SKM-1 treated with dmso at 0.1 percent for 144 hours (cell line): ENCODE measurements at regions not wholly inside any gene's neighbourhood (a gene's known extent, or its start where the extent isn't known, plus 50 kb on each side); places are given as distances from the start of the nearest gene placed in this dataset.

Experiments
- DNase-seq: peaks from one replicate; lab custom pipeline; 2025; ENCODE audit not compliant: unreplicated experiment; lab: John Stamatoyannopoulos, UW

DNA sequence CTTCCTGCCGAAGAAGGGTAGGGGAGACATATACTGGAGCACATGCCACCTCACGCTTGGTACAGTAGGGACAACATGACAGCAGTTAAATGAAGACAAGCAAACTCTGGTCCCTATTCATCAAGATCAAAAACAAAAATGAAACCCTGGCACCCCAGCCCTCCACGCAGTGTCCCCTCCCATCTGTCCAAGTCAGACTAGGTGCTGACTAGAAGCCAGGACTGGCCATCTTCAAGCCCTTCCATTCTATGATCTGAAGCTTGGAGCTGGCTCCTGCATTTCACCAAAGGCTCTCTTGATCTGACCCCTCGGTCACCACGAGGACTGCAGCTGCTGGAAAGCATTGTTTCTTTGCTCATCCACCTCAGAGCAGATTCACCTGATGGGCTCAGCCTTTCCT, 158.9 kb upstream of the GGTLC1 start:
- no peak for DNase-seq

DNA sequence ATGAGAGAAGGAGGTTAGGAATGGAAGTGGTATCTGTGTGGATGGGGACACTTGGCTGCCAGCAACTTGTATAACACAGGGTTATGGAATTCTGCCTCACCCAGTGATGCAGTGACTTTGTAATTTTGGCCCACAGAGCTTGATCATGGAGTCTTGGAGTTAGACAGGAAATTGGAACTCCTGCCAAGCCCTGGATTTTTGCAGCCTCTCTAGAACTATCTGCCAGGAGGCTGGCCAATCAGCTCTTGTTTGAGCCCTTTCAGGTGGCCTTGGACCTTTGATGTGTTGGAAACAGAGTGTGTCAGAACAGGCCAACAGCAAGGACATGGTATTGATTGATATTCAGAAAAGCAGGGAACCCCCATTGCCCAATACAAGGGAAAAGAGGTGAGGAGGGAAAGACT, 157.7 kb upstream of the GGTLC1 start:
- DNase-seq = no peak

DNA sequence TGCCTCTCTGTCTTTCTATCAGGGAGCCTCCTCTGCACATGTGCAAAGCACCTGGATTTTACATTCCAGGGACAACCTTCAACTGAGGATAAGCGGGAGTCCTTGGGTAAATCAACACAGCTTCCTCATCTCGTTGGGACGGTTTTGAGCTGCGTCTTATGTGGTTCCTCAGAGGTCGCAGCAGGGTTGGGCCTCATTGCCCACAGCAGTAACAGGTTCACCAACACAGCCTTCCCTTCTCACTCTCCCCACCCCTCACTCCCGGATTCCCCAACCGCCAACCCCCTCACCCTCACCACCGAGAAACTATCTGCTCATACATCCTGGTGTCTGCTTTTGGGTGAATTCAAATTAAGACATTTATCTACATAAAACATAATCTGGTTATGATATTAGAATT, 155.8 kb upstream of the GGTLC1 start:
- DNase-seq = no peak

DNA sequence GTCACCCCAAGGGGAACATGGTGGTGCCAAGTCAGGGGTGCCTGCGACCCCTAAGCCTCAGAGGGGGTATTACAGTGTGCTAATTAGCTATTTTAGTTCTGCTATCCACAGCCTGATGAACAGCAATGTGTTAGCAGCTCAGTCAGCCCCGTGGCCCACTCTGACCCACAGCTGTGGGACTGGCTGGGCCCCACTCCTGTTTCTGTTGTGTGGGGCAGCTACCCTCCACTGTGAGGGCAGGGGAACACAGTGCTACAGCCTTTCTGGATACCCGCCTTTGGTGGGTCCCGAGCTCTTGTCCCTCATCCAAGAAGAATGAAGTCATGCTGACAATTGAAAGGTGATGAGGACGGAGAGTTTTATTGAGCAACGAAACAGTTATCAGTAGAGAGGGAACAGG, 152.5 kb upstream of the GGTLC1 start:
- DNase-seq = no peak

DNA sequence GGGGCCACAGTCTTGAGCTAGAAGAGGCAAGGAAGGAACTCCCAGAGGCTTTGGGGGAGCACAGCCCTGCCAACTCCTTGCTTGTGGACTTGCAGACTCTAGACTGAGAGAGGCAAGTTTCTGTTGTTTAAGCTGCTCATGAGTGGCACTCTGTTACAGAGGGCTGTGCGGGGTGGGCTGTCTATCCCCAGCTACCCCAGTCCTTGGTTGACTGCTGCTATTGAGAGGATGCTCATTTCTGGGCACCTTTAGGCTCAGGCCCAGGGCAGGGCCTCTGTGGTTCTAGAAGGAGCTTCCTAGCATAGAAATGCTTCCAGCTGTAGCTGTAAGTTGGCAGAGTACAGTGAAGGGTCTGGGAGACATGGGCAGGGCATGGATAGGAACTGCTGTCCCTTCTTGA, 151.3 kb upstream of the GGTLC1 start:
- no peak for DNase-seq

DNA sequence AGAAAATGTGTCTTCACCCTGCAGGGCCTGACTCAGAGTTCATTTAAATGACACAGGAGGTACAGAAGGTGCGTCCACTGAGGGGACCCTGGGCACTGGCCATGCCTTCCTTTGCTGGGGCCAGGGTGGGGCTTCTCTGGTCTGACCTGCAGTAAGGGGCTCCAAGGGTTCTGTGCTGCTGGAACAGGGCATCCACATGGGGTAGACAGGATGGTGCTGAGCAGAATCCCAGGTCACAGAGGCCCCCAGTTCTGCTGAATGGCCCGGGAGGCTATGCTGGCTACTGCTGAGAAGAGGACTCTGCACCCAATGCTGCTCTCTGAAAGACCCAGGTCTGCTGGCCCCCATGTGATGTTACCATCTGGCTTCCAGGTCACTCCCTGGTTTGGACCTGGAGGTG, 150.4 kb upstream of the GGTLC1 start:
- DNase-seq = no peak

DNA sequence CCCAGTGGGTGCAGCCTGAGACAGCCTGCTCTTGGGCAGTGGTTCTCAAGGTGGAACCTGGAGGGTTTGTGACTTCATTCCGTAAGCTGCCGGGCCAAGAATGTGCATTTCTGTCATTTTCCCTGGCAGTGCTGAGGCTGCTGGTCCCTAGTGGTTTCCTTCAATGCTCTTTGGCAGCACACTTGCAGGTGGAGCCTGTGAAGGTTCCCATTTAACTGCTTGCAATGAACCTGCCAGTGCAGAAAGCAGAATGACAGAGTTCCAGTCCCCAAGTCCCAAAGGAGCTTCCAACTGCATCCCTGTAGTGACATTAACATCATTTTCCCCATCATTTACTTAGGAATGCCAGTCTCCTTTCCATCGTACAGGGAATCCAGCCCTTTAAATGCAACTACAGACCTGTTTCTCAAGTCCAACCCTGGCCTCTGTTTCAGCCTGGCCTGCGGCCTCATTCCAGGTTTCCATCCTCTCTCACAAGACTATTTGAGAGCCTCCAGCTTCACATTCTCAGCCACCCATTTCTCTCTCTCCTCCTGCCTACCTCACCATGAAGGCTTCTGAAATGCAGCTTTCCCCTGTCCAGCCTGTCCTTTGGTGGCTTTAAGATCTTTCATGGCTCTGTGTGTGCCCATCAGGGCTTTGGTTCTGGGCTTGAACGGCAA, 149.7 kb upstream of the GGTLC1 start:
- no peak for DNase-seq

DNA sequence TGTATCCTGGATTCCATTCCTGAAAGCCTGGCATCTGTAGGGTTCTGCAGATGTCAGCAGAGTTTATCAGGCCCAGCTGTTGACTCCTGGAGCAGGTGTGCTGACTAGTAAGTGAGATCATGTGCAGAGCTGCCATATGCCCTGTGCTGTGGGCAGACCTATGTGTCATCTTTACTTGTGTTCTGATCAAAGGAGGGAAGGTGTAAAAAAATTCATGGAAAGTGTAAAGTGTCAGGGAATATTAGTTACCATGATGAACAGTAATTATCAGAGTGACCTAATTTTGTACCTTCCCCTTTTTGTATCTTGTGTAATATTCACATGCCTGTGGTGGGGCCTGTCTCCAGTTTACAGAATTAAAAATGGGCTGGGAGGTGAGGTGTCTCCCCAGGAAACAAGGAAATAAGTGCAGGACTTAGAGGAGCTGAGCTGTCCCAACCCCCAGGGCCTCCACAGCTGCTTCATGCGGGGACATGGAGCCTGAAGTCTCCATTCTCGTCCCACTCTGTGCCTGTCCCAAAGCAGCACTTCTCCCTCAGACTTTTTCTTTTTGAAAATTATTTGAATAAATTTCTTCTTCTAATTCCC, 148.2 kb upstream of the GGTLC1 start:
- DNase-seq = no peak

DNA sequence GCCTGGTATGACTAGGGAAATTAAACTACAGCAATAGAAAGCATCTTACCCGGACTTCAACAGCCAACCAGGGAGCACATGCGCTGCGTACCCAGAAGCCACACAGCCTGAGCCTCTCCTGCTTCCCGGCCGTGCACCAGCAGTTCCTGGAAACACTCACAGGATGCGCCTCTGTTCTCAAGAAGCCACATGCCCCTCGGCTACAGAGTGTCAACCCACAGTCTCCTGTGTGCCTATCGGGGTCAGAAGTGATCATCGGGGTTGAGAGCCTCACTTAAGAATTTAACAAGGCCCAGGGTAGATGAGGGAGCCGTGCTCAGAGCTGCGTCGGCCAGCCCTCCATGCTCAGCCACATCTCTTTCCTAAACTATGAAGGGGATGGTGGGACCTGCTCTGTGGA, 147.2 kb upstream of the GGTLC1 start:
- DNase-seq = no peak

DNA sequence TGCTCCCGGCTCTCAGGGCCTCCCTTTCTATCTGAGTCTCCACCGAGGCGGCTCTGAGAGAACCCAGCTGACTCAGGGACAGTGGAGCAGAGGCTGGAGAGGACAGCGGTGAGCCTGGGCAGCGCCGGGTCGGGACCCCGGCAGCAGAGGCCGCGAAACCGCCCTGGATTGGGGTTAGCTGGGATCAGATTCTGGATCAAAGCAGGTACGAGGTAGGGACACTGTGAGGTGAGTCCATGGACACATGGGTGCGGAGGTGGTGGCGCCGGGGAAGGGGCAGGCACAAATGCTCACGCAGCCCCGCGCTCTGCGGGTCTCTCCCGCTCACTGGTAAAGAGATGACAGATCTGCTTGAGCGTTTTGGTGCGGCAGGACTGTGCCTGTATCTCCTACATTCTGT, 146.4 kb upstream of the GGTLC1 start:
- no peak for DNase-seq

DNA sequence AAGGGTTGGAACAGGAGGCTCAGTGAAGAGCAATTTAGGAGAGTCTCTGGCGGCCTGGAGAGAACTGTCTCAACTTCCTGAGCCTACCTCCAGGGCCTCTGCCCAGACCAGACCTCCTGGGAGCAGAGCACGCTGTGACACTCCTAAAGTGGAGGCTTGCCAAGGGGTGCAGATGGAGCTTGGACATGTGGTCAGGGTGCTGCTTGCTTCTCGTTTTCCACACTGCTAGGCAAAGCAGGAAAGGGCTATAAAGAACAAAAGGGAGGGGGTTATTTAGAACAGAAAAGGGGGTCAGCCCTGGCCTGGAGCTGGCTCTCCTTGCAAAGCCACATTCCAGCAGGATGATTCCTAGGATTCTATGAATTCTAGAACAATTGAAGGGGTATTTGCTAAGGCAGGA, 145.7 kb upstream of the GGTLC1 start:
- no peak for DNase-seq

DNA sequence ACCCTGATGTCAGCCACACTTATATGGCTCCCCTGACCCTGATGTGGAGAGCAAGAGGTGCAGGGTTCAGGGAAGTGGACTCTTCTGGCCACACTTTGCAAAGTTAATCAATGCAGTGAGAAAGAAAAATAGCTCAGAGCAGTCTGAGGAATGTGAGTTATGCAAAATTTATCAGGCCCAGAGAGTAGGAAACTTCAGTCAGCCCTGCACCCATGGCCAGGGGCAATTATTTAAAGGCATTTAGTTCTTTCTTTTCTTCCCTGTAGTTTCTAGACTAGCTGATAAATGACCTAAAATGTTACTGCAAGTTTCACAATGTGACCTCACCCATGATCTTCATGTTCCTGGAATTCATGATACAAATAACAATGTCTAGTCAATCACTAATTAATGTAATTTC, 143.7 kb upstream of the GGTLC1 start:
- DNase-seq = no peak

DNA sequence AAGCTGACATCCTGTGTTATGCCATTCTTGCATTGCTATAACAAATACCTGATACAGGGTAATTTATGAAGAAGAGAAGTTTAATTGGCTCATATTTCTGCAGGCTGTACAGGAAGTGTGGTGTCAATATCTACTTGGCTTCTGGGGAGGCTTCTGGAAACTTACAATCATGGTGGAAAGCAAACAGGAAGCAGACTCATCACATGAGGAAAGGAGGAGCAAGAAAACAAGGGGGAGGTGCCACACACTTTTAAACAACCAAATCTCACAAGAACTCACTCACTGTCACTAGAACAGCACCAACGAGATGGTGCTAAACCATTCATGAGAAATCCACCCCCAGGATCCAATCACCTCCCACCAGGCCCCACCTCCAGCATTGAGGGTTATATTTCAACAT, 143.1 kb upstream of the GGTLC1 start:
- no peak for DNase-seq

DNA sequence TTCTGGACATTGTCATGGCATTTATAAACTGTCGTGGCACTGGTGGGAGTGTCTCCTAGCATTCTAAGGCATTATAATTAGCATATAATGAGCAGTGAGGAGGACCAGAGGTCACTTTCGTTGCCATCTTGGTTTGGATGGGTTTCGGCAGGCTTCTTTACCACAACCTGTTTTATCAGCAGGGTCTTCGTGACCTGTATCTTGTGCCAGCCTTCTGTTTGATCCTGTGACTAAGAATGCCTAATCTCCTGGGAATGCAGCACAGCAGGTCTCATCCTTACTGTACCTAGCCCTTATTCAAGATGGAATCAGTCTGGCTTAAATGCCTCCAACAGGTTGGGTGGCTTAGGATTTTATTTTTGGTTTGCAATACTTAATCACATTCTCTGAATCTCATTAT, 142.7 kb upstream of the GGTLC1 start:
- no peak for DNase-seq

DNA sequence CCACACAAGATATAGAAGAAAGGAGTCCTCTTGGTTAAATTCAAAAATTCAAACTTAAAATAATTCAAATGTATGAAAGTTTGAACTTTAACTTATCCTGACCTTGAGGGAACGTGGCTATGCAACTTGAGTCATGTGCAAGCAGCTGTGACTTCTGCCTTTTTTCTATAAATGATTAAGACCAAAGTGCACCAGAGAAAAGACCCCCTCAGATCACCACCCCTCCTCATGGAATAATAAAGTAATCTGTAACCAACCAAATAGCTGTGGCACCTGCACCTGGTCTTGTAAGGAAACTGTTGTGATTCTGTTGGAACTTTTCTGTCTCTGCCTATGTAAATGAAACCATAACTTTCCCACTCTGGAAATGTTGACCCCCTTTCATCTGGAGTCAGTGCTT, 141.1 kb upstream of the GGTLC1 start:
- DNase-seq = no peak

DNA sequence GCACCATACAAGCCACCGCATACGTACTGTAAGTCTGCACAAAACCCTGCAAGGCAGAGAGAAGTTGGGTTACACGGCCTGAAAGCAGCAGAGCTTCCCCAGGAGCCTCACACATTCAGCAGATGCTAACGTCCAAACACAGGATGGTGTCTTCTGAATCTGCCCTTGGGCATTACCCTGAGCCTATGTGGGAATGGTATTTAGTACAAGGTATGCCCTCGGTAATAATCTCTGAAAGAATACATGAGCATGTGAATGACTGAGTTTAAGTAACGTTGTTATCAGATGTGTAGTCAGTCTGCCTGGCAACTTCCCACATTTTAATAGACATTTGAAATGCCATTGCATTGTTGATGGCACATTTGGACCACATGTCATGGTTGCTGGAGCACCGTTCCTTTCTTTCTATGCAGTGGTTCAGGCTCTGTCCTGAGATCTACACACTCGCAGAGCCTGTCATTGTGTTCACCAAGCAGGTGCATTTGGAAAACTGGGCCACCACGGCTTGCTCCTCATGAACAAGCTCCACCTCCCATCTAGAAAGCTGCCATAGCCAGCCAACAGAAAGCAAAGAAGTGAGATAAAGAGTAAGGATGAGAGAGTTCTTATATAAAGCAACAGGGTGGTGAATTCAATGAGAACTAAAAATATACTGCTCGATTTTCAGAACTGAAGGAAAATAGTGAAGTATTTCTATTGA, 136.5 kb upstream of the GGTLC1 start:
- no peak for DNase-seq

DNA sequence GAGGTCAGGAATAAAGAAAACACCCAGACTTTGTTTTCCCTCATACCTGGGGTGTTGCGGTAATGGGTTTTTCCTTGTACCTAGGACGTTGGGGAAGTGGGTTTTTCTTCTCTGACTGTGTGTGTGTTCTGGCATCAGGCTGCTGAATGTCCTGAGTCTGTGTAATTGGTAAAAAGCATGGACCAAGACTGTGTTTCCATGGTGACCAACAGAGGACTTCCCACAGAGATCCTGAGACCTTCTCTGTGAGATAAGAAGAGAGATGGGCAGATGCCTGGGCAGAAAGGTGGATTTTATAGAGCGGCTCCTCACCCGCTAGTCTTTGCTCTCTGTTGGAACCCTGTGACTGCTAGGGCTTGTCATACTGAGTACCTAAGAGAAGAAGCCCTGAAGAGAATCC, 135.4 kb upstream of the GGTLC1 start:
- no peak for DNase-seq

DNA sequence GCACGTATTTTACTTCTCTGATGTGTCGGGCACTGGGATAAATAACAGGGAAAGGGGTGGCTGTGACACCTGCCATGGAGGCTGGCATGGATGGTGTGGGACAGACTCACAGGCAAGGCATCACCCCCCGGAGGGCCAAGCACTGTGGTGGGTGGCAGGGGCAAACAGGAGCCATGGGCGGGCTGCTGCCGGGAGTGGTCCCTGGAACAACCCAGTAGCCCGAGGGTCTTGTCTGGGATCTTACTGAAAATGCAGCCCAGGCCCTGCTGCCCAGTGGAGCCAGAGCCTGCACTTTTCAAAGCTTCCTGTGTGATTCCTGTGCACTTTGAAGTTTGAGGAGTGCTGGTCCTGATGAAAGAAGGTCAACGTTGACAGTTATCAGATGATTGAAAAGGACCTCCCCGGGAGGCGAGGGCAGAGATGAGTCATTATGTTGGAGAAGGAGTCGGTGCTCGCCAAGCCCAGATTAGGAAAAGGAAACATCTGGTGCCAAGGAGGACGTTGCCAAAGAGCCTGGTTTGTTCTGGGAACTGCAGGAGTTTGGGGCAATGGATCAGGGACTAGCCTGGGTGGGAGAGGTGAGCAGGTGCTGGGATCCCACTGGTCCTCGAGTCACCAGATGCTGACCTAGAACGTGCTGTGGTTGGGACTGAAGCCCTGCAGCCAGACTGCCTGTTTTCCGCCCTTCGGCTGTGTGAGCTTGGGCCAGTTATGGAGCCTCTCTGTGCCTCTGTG, 130.0 kb upstream of the GGTLC1 start:
- no peak for DNase-seq

DNA sequence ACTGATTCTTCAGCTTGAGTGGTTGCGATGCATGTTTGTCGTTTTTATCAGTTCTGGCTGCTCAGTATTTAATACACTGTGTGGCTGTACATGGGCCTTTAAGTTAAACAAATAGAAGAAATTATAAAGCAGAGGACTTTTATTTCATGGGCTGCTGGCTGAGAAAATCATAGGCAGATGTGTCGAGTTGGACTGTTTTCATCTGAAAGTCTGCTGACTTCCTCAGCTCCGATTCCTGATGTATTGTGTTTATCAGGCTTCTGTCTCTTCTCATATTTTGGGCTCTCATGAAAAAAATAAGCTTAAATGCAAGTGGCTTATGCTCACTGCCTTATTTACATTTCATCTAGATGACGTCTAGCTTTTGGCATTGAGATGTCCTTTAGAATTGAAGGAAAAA, 129.5 kb upstream of the GGTLC1 start:
- no peak for DNase-seq

DNA sequence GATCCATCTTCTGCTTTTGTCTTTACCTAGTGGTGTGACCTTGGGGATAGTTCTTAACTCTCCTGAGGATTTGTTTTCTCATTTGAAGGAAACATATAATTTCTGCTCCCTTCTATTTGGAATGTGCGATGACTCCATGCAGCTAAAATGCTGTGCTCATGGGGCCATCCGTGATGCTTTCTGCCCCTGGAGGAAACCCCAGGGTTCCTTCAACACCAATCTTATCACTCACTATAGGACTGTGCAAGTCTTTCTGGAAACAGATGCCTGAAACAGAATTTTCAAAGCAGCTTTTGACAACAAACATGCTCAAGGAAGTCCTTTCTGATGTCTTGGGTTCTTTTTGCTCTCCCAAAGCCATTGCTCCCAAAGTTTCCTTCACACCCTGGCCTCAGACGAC, 128.8 kb upstream of the GGTLC1 start:
- DNase-seq = no peak

DNA sequence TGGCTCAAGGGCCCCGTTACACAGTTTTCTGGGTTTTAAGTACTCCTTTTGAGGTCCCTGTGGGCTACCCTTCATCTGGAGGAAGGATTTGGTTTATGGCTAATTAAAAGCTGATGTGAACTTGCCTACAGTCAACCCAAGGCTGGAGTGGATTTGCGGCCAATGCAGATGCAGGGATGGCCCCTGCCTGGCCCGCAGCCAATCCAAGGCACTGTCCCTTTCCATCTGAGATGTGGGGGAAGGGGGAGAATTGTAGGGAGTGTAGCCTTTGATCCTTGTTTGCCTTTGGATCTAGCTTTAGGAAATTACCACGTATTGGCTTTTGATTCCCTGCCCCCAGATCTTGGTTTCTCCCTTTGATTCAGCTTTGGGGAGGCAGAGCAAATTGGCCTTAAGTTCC, 128.0 kb upstream of the GGTLC1 start:
- DNase-seq = no peak

DNA sequence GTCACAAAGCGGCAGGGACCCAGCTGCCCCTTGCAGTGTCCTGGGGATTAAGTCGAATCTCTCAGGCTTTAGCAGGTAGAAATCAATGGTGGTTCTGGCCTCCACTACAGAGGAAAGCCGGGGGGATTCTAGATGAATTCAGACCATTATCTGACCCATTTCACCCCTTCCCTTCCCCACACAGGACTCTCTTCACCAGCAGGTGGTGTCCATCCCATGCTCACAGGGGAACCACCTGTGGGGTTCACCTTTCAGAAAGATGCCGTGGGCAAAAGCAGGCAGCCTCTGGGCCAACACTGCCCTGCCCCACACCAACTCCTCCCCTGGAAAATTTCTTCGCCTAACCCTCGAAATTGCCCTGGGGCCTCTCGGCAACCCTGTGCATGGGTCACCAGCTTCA, 123.8 kb upstream of the GGTLC1 start:
- no peak for DNase-seq
